ENCODE measurements at regions not wholly inside any gene's neighbourhood (a gene's known extent, or its start where the extent isn't known, plus 50 kb on each side); places are given as distances from the start of the nearest gene placed in this dataset.

DNA sequence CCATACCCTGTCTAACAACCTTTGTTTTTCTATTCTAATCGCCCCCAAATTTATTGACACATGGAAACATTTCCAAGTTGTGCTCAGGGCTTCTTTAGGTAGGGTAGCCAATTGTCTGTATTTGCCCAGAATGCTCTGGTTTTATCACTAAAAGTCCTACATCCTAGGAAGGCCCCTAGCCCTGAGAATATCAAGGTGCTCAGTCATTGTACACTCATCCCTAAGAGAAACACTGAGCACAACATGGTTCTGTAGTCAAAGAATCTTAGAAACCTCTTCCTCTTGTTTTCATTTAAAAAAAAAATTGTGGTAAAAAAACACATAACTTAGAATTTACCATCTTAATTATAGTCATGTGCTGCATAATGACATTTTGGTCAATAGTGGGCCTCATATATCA lies 69.0 kb upstream of the BASP1 start:
- Histone ChIP-seq H3K4me1 (ENCODE audit: insufficient read depth, low read length) (no peaks in the 10 kb centered on the region), H3K36me3 (ENCODE audit: insufficient read depth, low read length) (no peaks in the 10 kb centered on the region), H3K9me3 (ENCODE audit: control insufficient read depth in 1 of 2, insufficient read depth in 1 of 2, low read length in 2 of 2) (no peaks in the 10 kb centered on the region), H3K4me3 (ENCODE audit: low read length) (no peak overlapping the region), H3K27me3 (ENCODE audit: control insufficient read depth in 1 of 2, insufficient read depth in 2 of 2, low read length in 2 of 2) (no peaks in the 10 kb centered on the region), H3K27ac (ENCODE audit: low read depth in 1 of 2, low read length in 2 of 2) (no peak overlapping the region)
- H3K4me3 Mint-ChIP-seq, result no peak overlapping the region
- H3K4me1 Mint-ChIP-seq (ENCODE audit: low read depth), result no peaks in the 10 kb centered on the region
- POLR2A ChIA-PET, result no interaction called here
- no peaks in the 10 kb centered on the region for H3K36me3 Mint-ChIP-seq (ENCODE audit: low read depth)
- TF ChIP-seq, protein P1, sequence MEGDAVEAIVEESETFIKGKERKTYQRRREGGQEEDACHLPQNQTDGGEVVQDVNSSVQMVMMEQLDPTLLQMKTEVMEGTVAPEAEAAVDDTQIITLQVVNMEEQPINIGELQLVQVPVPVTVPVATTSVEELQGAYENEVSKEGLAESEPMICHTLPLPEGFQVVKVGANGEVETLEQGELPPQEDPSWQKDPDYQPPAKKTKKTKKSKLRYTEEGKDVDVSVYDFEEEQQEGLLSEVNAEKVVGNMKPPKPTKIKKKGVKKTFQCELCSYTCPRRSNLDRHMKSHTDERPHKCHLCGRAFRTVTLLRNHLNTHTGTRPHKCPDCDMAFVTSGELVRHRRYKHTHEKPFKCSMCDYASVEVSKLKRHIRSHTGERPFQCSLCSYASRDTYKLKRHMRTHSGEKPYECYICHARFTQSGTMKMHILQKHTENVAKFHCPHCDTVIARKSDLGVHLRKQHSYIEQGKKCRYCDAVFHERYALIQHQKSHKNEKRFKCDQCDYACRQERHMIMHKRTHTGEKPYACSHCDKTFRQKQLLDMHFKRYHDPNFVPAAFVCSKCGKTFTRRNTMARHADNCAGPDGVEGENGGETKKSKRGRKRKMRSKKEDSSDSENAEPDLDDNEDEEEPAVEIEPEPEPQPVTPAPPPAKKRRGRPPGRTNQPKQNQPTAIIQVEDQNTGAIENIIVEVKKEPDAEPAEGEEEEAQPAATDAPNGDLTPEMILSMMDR (IDR thresholded peaks at IDR 0.05), result no peak
- CTCF ChIA-PET, result no interaction called here
- H3K27ac Mint-ChIP-seq, result no peak overlapping the region
- no peaks in the 10 kb centered on the region for H3K27me3 Mint-ChIP-seq
- intact Hi-C loops (cut with DNase I, micrococcal nuclease), result no loop called here
- DNase-seq (no peak), ATAC-seq (ENCODE audit: poor library complexity) (no peak)
- H3K9me3 Mint-ChIP-seq, result no peaks in the 10 kb centered on the region

DNA sequence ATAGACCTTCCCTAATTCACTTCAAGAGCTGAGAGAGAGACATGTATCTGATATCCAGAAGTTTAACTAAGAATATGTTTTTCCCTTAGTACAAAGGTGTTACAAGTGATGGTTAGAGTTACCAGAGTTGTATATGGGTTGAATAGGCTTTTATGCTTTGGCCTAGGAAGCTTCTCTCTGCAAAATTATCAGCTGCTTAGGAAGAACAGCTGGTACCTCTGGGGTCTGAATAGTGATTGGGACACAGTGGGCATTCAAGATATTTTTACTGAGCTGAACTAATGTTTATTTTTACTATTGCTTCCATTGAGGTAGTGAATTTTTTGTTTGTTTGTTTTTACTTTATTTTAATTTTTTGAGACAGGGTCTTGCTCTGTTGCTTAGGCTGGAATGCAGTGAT lies 67.6 kb upstream of the BASP1 start:
- Histone ChIP-seq H3K4me3 (ENCODE audit: low read length) (no peak overlapping the region), H3K27ac (ENCODE audit: low read depth in 1 of 2, low read length in 2 of 2) (no peak overlapping the region), H3K4me1 (ENCODE audit: insufficient read depth, low read length) (no peaks in the 10 kb centered on the region), H3K36me3 (ENCODE audit: insufficient read depth, low read length) (no peaks in the 10 kb centered on the region), H3K27me3 (ENCODE audit: control insufficient read depth in 1 of 2, insufficient read depth in 2 of 2, low read length in 2 of 2) (no peaks in the 10 kb centered on the region), H3K9me3 (ENCODE audit: control insufficient read depth in 1 of 2, insufficient read depth in 1 of 2, low read length in 2 of 2) (no peaks in the 10 kb centered on the region)
- no peaks in the 10 kb centered on the region for H3K27me3 Mint-ChIP-seq
- ChIA-PET POLR2A (interaction anchor here (0.5 kb wide), 1 partner anchor 77 kb away, joined by 3 read pairs; no protein-coding TSS in a partner anchor), CTCF (no interaction called here)
- H3K27ac Mint-ChIP-seq, result no peak overlapping the region
- intact Hi-C loops (cut with DNase I, micrococcal nuclease), result no loop called here
- no peaks in the 10 kb centered on the region for H3K9me3 Mint-ChIP-seq
- no peak for DNase-seq
- TF ChIP-seq, protein P1 (IDR thresholded peaks at IDR 0.05), result no peak
- ATAC-seq (ENCODE audit: poor library complexity), result no peak
- no peaks in the 10 kb centered on the region for H3K36me3 Mint-ChIP-seq (ENCODE audit: low read depth)
- no peaks in the 10 kb centered on the region for H3K4me1 Mint-ChIP-seq (ENCODE audit: low read depth)
- H3K4me3 Mint-ChIP-seq, result no peak overlapping the region

GRCh38 chr5:17150531-17150930 lies 66.9 kb upstream of the BASP1 start:
- H3K36me3 ChIP-seq (ENCODE audit: insufficient read depth, low read length), result no peaks in the 10 kb centered on the region
- Mint-ChIP-seq H3K4me1 (ENCODE audit: low read depth) (no peaks in the 10 kb centered on the region), H3K27ac (no peak overlapping the region), H3K27me3 (no peaks in the 10 kb centered on the region), H3K9me3 (no peaks in the 10 kb centered on the region), H3K36me3 (ENCODE audit: low read depth) (no peaks in the 10 kb centered on the region), H3K4me3 (no peak overlapping the region)
- no peak overlapping the region for H3K27ac ChIP-seq (ENCODE audit: low read depth in 1 of 2, low read length in 2 of 2)
- CTCF ChIA-PET, result no interaction called here
- no peaks in the 10 kb centered on the region for H3K27me3 ChIP-seq (ENCODE audit: control insufficient read depth in 1 of 2, insufficient read depth in 2 of 2, low read length in 2 of 2)
- POLR2A ChIA-PET, result no interaction called here
- no peak overlapping the region for H3K4me3 ChIP-seq (ENCODE audit: low read length)
- TF ChIP-seq, protein P1 (IDR thresholded peaks at IDR 0.05), result no peak
- ATAC-seq (ENCODE audit: poor library complexity), result no peak
- DNase-seq, result no peak
- intact Hi-C loops (cut with DNase I, micrococcal nuclease), result no loop called here
- H3K9me3 ChIP-seq (ENCODE audit: control insufficient read depth in 1 of 2, insufficient read depth in 1 of 2, low read length in 2 of 2), result no peaks in the 10 kb centered on the region
- H3K4me1 ChIP-seq (ENCODE audit: insufficient read depth, low read length), result no peaks in the 10 kb centered on the region
